ENCODE measurements at regions not wholly inside any gene's neighbourhood (a gene's known extent, or its start where the extent isn't known, plus 50 kb on each side); places are given as distances from the start of the nearest gene placed in this dataset.
"Not testable (repeated sequence)": the region's sequence is repeated elsewhere in the genome, so short reads cannot be mapped to it uniquely, and the experiment has no call there.

DNA sequence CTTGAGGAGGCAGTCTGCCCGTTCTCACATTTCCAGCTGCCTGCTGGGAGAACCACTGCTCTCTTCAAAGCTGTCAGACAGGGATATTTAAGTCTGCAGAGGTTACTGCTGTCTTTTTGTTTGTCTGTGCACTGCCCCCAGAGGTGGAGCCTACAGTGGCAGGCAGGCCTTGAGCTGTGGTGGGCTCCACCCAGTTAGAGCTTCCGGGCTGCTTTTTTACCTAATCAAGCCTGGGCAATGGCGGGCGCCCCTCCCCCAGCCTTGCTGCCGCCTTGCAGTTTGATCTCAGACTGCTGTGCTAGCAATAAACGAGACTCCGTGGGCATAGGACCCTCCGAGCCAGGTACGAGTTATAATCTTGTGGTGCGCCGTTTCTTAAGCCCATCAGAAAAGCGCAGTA is 414.6 kb upstream of the GRIN3A start:
- not testable (repeated sequence) for DNase-seq (ENCODE audit: low read depth)

DNA sequence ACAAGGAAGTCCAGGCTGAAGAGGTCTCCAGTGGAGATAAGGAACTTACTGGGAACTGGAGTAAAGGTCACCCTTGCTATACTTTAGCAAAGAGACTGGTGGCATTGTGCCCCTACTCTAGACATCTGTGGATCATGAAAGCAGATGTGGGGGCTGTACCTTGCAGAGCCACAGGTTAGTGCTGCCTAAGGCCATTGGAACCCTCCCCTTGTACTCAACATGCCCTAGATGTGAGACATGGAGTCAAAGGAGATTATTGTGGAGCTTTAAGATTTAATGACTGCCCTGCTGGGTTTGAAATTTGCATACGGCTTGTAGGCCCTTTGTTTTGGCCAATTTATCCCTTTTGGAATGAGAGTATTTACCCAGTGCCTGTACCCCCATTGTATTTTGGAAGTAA is 397.3 kb upstream of the GRIN3A start:
- DNase-seq (ENCODE audit: low read depth): no peak

DNA sequence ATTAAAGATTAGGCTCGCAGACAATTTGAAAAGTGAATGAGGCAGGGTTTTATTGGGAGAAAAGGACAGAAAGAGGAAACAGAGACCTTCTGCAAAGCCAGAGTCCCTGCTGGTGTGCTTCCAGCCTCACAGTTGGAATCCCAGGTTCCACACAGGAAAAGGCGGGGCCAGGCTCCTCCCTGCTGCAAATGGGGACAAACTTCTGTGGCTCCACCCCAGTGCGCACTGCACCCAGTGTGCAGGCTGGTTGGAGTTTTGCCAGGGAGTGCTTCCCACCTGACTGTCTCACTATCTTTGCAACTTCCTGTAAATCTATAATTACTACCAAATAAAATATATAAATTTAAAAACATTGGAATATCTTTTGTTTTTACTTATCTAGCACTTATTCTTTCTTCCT is 386.0 kb upstream of the GRIN3A start:
- no peak for DNase-seq (ENCODE audit: low read depth)

DNA sequence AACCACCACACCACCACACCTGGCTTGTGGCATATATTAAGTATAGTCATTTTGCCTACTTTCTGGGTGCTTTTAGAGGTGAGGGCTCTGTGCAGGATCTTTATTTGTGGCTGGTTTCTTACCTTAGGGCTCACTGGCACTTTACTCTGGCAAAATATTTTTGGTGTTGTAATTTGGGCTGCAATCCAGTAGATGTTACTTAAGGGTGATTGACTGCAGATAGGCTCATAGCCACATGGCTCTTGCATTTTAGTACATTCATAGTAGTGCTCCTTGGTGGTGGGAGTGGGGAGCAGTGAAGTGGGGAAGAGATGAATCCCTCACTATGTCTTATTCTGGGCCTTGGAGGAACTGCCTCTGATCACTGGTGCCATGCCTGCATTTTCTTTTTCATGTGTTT is 376.1 kb upstream of the GRIN3A start:
- no peak for DNase-seq (ENCODE audit: low read depth)

DNA sequence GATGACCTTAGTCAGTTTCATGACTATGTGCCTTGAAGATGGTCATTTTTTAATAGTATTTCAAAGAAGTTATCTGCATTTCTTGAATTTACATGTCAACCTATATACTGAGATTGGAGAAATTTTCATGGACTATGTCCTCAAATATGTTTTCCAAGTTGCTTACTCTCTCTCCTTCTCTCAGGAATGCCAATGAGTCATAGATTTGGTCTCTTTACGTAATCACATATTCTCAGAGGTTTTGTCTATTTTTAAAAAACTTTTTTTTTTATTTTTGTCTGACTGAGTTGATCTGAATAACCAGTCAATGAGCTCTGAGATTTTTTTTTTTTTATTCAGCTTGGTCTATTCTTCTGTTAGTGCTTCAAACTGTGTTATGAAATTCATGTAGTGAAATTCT is 374.7 kb upstream of the GRIN3A start:
- peak; percentile 54 for DNase-seq (ENCODE audit: low read depth)

DNA sequence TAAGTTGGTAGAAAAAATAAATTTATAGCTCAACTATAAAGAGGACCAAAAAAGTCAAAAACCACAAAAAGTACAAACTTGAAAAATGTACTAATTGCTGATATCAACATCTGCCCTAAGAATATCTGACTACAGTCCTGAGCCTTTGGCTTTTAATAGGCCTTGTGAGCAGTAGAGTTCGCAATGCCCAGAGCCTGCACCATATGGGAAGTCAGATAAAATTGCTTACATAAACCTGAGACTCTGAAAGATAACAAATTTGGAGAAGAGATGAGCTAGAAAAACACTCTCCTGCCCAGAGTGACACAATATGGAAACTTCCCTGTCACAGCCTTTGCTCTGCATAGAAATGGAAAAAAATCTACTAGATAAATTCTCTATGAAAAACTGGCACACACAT is 368.0 kb upstream of the GRIN3A start:
- DNase-seq (ENCODE audit: low read depth): no peak

DNA sequence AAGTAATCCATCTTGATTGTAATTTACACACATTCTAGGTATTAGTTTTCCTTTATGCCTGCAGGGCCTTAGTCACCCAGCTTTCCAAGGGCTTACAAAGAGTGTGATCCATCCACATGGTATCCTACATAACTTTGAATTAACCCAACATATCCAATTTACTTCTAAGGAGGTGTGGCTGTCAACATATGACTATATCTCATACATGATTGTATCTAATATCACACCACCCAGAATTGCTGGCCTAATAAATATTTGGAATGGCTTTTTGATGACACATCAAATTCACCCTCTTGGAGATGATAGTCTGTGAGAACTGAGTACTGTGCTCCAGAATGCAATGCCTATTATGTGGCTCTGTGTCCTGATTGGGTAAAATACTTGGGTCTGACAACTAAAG is 363.3 kb upstream of the GRIN3A start:
- no peak for DNase-seq (ENCODE audit: low read depth)

DNA sequence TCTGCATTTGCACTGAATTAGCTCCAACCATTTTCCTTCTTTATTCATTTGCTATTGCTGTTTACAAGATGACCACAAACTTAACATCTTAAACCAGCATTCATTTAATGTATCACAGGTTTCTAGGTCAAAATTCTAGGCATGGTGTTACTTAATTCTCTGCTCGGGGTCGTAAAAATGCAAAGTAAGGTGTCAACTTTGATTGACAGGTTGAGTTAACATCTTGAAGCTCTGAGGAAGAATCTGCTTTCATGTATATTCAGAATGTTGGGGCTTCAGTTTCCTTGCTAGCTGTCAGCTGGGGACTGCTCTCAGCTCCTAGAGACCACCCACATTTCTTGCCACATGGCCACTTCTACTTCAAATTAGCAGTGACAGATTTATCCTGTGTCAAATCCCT is 348.7 kb upstream of the GRIN3A start:
- DNase-seq (ENCODE audit: low read depth): no peak

DNA sequence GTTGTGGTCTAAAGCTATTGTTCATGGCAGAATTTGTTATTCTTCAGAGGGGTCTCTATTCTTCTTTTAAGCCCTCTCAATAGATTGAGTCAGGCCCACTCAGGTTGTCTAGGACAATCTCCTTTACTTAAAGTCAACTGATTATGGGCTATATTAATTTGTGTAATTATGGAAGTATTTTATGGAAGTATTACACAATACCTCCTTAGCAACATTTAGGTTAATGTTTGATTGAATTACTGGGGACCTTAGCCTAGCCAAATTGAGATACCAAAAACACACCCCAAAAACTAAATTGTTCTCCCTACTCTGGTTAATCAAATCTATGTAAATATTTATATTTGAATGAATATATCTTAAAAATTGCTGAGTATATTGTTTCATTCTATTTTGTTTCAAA is 347.1 kb upstream of the GRIN3A start:
- no peak for DNase-seq (ENCODE audit: low read depth)

DNA sequence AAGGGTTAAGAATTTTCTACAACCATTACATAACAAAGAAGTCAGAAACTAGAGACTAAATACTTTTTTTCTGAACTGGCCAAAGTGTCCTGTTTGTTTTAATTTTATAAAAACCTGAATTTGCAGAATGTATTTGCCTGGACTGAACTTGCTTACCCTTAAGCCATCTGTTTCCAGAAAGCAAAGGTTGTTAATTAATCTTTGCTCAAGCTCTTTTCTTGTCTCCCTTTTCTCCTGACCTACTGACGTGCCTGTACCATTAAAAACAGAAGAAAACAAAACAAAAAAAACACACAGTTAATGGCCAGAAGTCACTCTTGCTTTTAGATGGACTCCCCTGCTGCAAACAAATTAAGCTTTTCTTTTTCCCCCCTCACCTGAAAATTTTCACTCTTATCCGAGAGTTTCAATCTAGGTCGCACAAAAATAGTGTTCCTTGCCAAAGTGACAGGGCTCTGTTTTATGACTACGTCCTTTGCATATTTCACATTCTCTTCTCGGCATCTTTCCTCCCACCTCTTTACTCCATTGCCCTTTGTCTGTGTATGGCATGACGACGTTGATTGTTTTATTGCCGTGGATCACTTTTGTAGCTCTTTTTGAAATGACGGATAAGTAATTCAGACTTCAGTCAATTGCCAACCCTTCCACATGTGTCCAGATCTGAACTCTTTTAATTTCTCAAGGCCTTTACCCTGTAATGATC is 333.8 kb upstream of the GRIN3A start:
- no peak for DNase-seq (ENCODE audit: low read depth)

DNA sequence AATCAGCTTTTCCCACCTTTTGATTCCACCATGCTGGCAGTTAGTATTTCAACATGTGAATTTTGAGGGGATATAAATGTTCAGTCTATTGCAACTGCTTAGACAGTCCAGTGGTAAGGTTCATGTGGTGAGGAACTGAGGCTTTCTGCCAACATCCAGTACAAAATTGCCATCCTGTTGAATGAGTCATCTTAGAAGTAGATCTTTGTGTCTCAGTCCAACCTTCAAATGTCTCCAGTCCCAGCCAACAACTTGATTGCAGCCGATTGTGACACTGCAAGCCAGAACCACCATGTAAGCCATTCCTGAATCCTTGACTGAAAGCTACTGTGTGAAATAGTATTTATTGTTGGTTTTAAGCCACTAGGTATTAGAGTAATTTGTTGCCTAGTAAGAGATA is 331.5 kb upstream of the GRIN3A start:
- DNase-seq (ENCODE audit: low read depth): peak; percentile 37

DNA sequence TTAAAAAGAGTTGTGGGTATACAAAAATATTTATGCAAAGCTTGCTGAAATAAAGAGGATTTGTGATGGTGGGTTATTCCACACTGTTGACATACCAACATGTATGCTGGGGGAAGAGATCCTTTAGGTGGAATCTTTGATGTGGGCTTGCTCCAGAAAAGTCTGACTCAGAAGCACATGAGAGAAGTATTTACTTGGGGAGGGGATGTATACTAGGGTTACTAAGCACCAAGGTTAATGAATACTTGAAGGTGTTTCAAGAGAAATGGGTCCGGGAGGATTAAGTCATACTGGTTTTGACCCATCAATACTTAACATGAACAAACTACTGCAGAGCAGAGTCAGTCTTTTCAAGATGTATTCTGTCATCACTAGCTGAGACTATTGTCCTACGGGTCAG is 316.4 kb upstream of the GRIN3A start:
- no peak for DNase-seq (ENCODE audit: low read depth)

DNA sequence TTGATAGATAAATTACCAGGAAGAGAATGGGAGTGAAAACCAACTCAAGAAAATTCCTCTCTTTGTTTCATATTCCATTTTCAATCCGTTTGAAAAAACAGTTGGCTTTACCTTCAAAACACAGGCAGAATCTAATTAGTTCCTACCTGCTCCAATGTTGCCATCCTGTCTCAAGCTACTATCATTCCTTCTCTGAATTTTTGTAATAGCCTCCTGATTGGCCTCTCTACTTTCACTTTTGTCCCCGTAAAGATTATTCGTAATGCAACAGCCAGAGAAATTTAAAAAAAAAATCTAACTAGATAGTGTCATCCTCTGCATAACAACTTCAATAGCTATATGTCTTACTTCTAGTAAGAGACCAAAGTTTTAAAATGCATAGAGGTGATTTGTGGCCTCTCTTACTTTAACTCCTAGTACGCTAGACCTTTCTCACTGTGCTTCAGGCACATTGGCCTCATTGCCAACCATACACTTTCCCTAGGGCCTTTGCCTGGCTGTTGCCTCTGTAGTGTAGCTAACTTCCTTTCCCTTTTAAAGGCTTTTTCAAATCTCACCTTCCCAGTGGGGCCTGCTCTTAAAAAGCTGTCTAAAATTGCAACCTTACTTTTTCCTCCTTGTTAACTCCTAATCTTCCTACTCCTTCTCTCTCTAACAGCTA is 311.3 kb upstream of the GRIN3A start:
- DNase-seq (ENCODE audit: low read depth): no peak

DNA sequence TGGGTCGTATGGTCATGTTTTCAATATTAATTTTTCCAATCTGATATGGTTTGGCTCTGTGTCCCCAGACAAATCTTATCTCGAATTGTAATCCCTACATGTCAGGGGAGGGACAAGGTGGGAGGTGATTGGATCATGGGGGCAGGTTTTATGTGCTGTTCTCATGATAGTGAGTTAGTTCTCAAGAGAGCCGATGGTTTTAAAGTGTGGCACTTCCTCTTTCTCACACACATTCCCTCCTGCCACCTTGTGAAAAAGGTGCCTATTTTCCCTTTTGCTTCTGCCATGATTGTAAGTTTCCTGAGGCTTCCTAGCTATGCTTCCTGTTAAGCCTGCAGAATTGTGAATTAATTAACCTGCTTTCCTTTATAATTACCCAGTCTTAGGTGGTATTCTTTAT is 309.1 kb upstream of the GRIN3A start:
- DNase-seq (ENCODE audit: low read depth): no peak

DNA sequence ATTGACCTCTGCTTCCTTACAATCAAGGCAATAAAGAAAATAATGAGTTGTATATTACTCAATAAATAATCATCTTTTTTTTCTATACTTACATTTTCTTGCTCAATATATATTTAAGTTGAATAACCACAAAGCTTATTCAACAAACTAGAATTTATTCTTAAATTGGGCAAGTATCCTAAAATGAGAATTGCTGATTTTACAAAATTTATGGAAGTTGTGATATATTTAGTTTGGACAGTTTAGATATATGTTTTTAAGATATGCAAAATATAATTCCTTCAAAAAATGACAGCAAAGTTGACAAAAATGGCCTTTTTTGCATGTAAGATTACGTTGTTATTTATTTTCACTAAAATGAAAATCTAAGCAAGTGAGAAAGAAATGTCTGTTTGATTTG is 305.7 kb upstream of the GRIN3A start:
- no peak for DNase-seq (ENCODE audit: low read depth)

DNA sequence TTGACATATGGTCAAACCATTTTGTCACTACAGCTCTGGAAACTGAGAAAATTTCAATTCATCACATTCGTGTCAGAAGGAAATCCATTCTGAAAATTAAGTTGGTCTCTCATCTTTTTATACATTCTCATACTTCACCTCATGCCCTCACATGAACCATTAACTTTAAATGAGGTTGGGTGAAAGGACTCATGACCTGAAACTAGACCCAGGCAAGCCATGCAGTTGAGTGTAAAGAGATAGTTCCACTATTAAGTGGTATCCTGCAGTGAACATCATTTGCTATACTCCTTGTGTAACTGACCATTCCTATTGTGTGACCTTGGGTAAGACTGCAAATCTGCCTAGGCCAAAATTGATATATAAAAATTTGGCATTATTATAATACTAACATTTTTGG is 299.6 kb upstream of the GRIN3A start:
- no peak for DNase-seq (ENCODE audit: low read depth)

DNA sequence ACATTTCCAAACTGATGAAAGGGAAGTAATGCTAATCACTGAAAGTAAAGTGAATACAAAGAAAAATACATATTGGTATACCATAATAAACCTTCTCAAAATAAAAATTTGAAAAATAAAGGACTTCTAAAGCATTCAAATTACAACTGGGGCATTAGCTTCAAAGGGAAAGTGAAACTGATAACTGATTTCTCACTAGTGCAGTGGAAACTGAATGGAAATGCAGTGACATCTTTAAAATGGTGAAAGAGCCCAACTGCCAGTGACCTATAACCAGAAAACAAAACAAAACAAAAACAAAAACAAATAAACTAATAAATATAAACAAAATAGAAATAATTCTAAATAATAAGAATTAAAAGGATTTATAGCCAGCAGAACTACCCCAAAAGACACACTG is 297.5 kb upstream of the GRIN3A start:
- no peak for DNase-seq (ENCODE audit: low read depth)

DNA sequence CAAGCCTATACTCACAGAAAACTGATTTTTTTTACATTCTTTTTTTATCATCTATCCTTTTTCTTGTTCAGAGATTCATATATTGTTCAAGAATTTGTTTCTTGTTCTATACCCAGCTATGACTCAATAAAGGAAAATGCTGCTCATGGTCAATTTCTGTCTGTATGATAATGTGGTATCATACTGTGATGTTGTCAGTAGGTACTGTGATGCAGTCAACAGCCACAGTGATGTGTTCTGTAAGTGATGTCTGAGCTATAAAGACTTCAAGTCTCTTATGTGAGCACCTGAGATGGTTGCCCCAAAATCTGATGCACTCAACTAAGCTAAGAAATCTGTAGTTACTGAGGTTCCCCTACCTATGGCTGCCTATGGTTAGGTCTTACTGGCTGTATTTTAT is 294.2 kb upstream of the GRIN3A start:
- DNase-seq (ENCODE audit: low read depth): no peak

DNA sequence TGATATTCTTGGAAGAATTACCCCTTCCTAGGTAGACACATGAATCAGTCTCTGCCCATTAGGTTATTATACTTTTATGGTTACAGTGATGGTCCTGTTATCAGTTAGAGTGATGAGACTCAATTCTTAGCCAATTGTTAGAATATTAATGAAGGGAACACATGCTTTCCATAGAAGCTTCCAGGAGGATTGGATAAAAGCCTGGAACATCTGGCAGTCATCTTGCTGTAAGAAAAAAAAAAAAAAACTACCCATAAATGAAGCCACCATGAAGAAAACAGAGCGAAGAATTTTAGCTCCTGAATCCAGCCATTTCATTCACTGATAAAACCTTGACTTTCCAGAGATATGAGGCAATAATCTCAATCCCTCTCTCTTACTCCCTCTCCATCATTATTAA is 262.5 kb upstream of the GRIN3A start:
- DNase-seq (ENCODE audit: low read depth): no peak

DNA sequence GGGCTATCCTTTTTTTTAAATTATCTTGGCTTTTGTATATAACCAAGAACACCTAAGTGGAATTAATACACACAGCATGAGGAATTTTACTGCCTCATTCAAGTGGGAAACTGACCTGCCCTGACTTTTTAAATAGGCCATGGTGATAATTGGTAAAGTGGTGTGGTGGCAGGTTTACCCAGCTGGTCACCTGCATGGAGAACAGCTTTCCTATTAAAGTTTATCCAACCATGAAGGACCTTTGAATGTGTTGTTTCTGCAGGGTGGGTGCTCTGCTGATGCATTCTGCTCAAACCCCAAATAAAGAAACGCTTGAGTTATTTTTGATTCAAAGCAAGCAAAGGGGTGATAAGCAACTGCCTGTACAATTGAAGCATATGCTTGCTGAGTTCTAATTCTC is 261.0 kb upstream of the GRIN3A start:
- DNase-seq (ENCODE audit: low read depth): no peak

DNA sequence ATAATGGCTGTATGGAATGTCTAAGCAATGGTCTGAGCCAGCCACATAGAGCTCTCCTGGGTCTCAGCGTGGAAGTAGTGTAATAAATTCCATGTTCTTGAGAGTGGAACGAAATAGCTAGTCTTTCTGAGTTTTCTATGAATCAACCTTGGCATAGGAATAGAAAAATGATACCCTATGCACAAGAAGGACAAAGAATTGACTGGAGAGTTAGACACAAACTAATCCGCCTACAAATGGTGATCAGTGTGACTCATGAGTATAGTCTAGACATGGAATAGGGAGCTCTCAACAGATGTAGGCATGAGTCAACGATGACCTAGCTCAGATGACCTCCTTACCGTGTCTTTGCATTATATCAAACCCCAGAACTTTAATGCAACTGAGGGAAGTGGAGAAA is 256.8 kb upstream of the GRIN3A start:
- DNase-seq (ENCODE audit: low read depth): peak; percentile 48

DNA sequence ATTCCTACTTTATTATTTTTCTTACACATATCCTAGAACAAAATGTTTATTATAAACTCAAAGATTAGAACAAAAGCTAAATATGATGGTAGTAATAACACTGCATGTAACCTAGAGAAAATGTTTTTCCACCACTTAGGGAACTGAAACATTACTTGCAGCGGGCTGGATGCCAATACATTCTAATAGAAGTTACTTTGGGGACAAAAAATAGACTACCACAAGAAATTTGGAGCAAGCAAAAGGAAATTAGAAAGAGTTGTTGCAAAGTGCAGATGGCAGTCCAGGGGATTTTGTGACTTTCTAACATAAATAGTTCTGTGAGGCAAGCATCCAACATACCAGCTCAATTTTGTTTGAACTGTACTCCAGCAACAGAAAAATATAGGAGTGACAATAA is 255.3 kb upstream of the GRIN3A start:
- no peak for DNase-seq (ENCODE audit: low read depth)

DNA sequence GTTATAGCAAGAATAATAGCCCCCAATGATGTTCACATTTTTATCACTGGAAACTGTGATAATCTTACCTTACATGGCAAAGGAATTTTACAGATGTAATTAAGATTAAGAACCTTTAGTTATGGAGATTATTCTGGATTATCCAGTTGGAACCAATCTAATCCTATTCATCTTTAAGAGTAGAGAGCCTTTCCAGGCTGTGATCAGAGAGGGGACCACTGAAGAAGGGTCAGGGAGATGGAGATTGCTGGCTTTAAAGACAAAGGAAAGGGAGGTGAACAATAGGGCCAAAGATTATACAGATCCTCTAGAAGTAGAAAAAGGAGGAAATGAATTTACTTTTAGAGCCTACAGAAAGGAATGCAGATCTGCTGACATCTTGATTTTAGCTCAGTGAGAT is 253.5 kb upstream of the GRIN3A start:
- no peak for DNase-seq (ENCODE audit: low read depth)

DNA sequence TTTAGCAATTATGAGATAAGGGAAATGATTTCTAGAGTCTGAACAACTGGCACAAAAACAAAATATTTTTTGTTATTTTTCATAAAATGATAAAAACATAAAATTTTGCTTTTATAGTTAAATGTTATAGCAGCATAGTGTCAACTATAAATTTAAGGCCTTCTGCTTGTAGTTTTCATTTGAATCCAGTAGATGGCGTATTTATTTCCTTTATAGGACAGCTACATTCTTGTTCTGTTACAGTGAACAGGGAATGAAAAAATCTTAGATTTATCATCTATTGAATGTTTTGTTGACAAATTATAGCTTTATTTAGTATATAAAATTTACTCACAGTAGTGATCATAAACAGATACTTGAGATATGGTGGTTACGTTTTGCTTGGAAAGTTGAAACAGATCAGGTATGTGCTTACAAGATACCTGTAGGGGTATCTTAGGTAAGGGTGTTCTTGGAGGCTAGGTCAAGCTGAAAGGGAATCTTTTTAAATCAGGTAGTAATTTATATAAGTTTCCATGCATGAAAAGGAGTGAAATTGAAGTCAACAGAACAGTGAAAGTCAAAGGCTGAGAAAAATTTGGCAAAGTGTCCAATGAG is 239.3 kb upstream of the GRIN3A start:
- peak; percentile 10 for DNase-seq (ENCODE audit: low read depth)
